IPS-18a (cell line): ENCODE measurements at regions not wholly inside any gene's neighbourhood (a gene's known extent, or its start where the extent isn't known, plus 50 kb on each side); places are given as distances from the start of the nearest gene placed in this dataset.

ENCODE experiments used
- H3K27ac ChIP-seq: one replicate; pipeline ENCODE4 v1.5.1; 2013; ENCODE audit warnings: low read length
- H3K27me3 ChIP-seq: one replicate; pipeline ENCODE4 v1.6.1; 2013; ENCODE audit warnings: mild to moderate bottlenecking, low read length; ENCODE audit not compliant: control insufficient read depth, insufficient read depth
- H3K36me3 ChIP-seq: one replicate; pipeline ENCODE4 v1.6.1; 2013; ENCODE audit warnings: low read depth, low read length; ENCODE audit not compliant: control insufficient read depth
- H3K4me1 ChIP-seq: one replicate; pipeline ENCODE4 v1.6.1; 2013; ENCODE audit warnings: low read depth, low read length; ENCODE audit not compliant: control insufficient read depth
- H3K4me3 ChIP-seq: one replicate; pipeline ENCODE4 v1.5.1; 2013; ENCODE audit warnings: low read length
- H3K9ac ChIP-seq: one replicate; pipeline ENCODE4 v1.6.1; 2013; ENCODE audit warnings: mild to moderate bottlenecking, low read length, moderate library complexity
- H3K9me3 ChIP-seq: one replicate; pipeline ENCODE4 v1.6.1; 2013; ENCODE audit warnings: low read depth, low read length; ENCODE audit not compliant: control insufficient read depth

GRCh38 chr3:68458581-68458980 is 473.8 kb downstream of the TAFA4 start:
- H3K4me1 ChIP-seq, result peaks cover 5% of the 10 kb centered on the region
- H3K27me3 ChIP-seq, result no peaks in the 10 kb centered on the region
- peaks cover 4% of the 10 kb centered on the region for H3K9me3 ChIP-seq
- no peak overlapping the region for H3K9ac ChIP-seq
- no peak overlapping the region for H3K27ac ChIP-seq
- H3K36me3 ChIP-seq, result no peaks in the 10 kb centered on the region
- H3K4me3 ChIP-seq, result no peak overlapping the region

- no peaks in the 10 kb centered on the region for H3K27me3 ChIP-seq
- H3K4me3 ChIP-seq, result no peak overlapping the region
- H3K36me3 ChIP-seq, result no peaks in the 10 kb centered on the region
- H3K9ac ChIP-seq, result no peak overlapping the region
- no peaks in the 10 kb centered on the region for H3K9me3 ChIP-seq
- no peak overlapping the region for H3K27ac ChIP-seq
- H3K4me1 ChIP-seq, result peaks cover under 1% of the 10 kb centered on the region
These were observed 483.6 kb downstream of the TAFA4 start for GRCh38 chr3:68448510-68449383.

- no peak overlapping the region for H3K9ac ChIP-seq
- no peak overlapping the region for H3K4me3 ChIP-seq
- H3K27me3 ChIP-seq, result no peaks in the 10 kb centered on the region
- no peaks in the 10 kb centered on the region for H3K4me1 ChIP-seq
- no peaks in the 10 kb centered on the region for H3K9me3 ChIP-seq
- no peak overlapping the region for H3K27ac ChIP-seq
- no peaks in the 10 kb centered on the region for H3K36me3 ChIP-seq
These were observed 484.5 kb downstream of the TAFA4 start for GRCh38 chr3:68447885-68448284.

- no peaks in the 10 kb centered on the region for H3K4me1 ChIP-seq
- H3K36me3 ChIP-seq, result no peaks in the 10 kb centered on the region
- no peaks in the 10 kb centered on the region for H3K9me3 ChIP-seq
- H3K9ac ChIP-seq, result no peak overlapping the region
- no peak overlapping the region for H3K27ac ChIP-seq
- H3K27me3 ChIP-seq, result no peaks in the 10 kb centered on the region
- H3K4me3 ChIP-seq, result no peak overlapping the region
These were observed 491.3 kb downstream of the TAFA4 start for GRCh38 chr3:68441054-68441453.

GRCh38 chr3:68436619-68437401 is 495.5 kb downstream of the TAFA4 start:
- no peak overlapping the region for H3K9ac ChIP-seq
- no peak overlapping the region for H3K4me3 ChIP-seq
- no peak overlapping the region for H3K27ac ChIP-seq
- H3K27me3 ChIP-seq, result no peaks in the 10 kb centered on the region
- H3K9me3 ChIP-seq, result no peaks in the 10 kb centered on the region
- no peaks in the 10 kb centered on the region for H3K4me1 ChIP-seq
- H3K36me3 ChIP-seq, result no peaks in the 10 kb centered on the region

DNA sequence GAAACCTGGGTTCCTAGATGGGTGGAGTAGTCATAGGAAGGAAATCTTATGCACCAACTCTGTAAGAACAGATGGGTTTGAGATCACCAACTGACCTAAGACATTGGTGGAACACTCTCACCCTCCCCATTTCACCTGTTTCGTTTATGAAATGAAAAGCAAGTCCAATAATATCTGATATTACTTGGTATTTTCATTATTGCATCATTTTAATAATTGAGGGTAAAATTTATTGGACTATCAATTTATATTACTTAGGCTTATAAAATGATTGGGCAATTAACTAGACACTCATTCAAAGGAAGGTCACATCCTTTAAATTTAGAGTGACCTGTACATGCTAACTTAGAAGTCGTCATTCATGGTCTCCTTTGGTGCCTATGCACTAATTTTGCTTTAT is 503.9 kb downstream of the TAFA4 start:
- Histone ChIP-seq H3K9me3 (no peaks in the 10 kb centered on the region), H3K4me3 (no peak overlapping the region), H3K4me1 (peaks cover 4% of the 10 kb centered on the region), H3K36me3 (no peaks in the 10 kb centered on the region), H3K9ac (no peak overlapping the region), H3K27me3 (no peaks in the 10 kb centered on the region), H3K27ac (no peak overlapping the region)

GRCh38 chr3:68424796-68425460 is 507.4 kb downstream of the TAFA4 start:
- Histone ChIP-seq H3K4me1 (peaks cover 3% of the 10 kb centered on the region), H3K9me3 (no peaks in the 10 kb centered on the region), H3K27me3 (no peaks in the 10 kb centered on the region), H3K9ac (no peak overlapping the region), H3K4me3 (no peak overlapping the region), H3K36me3 (no peaks in the 10 kb centered on the region), H3K27ac (no peak overlapping the region)

DNA sequence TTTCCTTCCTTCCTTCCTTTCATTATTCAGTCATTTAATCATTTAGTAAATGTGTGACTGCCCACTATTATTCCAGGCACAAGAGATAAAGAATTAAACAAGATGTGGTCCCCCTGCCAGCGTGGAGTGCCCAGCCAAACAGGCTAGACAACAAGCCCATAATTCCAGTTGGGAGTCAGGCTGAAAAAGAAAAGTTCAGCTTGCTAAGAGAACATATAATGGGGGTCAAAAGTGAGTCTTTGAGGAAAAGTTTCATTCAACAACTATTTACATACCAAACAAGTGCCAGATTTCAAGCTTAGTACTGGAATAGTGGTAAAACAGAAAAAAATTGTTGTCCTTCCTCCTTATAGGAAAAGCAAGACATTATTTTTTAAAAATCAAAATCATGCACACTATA is 523.7 kb downstream of the TAFA4 start:
- Histone ChIP-seq H3K9ac (no peak overlapping the region), H3K4me1 (no peaks in the 10 kb centered on the region), H3K27me3 (no peaks in the 10 kb centered on the region), H3K4me3 (no peak overlapping the region), H3K9me3 (no peaks in the 10 kb centered on the region), H3K36me3 (no peaks in the 10 kb centered on the region), H3K27ac (no peak overlapping the region)

DNA sequence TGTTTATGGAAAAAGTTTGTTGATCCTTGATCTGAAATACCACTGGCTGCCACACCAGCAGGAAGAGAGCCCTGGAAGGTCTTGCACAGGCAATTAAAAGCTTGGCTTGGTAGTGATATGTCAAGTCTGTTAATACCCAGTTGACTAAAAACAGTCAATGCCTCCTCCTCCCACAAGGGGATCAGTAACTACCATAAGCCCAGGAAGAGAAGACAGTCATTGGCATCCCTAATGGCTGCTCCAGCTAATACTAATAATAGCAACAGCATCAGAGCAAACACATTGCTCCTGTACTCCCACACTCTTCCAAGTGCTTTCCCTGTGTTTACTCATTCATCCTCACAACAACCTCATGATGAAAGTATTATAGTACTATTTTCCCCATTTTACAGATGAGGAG is 528.6 kb downstream of the TAFA4 start:
- Histone ChIP-seq H3K4me1 (no peaks in the 10 kb centered on the region), H3K36me3 (no peaks in the 10 kb centered on the region), H3K27me3 (no peaks in the 10 kb centered on the region), H3K9ac (no peak overlapping the region), H3K4me3 (no peak overlapping the region), H3K27ac (no peak overlapping the region), H3K9me3 (no peaks in the 10 kb centered on the region)

DNA sequence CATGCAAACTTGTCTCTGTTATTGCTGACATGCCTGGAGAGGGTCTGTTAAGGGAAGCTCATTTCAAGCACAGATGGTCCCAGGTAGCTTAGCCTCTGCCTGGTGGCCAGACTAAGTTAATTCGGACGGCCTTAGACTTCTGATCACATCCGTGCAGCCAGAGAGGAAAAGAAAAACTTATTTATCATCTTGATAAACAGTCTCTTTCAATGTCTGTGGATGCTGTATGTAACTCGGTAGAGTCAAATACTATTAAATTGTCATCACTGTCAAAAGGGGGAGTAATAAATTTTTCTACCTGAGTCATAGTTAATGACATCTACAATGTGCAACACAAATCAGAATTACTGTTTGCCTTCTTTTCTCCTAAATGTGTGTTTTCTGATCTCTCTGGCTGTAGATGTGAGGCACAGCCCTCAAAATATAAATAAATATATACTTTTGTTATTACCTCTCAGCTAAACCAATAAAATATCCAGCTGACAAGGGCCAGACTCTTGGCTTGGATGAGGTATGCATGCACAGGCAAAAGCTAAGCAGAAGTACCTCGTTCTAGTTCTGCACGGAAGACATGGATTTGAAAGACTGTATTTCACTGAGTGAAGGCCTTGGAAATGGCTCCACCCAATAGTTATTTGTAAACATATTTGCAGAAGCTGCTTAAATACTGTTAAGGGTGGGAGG is 530.0 kb downstream of the TAFA4 start:
- no peaks in the 10 kb centered on the region for H3K9me3 ChIP-seq

DNA sequence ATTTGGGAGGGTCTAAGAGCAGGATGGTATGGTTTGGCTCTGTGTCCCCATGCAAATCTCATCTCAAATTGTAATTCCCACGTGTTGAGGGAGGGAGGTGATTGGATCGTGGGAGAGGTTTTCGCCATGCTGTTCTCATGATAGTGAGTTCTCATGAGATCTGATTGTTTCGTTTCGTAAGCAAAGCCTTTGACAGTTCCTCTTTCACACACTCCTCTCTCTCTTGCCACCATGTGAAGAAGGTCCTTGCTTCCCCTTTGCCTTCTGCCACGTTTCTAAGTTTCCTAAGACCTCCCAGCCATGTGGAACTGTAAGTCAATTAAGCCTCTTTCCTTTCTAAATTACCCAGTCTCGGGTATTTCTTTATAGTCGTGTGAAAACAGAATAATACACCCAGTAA is 553.7 kb downstream of the TAFA4 start:
- H3K27me3 ChIP-seq, result no peaks in the 10 kb centered on the region
- H3K9ac ChIP-seq, result no peak overlapping the region
- H3K4me1 ChIP-seq, result no peaks in the 10 kb centered on the region
- no peak overlapping the region for H3K4me3 ChIP-seq
- peaks cover 9% of the 10 kb centered on the region for H3K9me3 ChIP-seq
- H3K27ac ChIP-seq, result no peak overlapping the region
- H3K36me3 ChIP-seq, result no peaks in the 10 kb centered on the region

More for the DNA sequence above, 530.0 kb downstream of the TAFA4 start:
- H3K4me3 ChIP-seq, result no peak overlapping the region
- no peaks in the 10 kb centered on the region for H3K36me3 ChIP-seq
- no peaks in the 10 kb centered on the region for H3K4me1 ChIP-seq
- H3K9ac ChIP-seq, result no peak overlapping the region
- no peaks in the 10 kb centered on the region for H3K27me3 ChIP-seq
- H3K27ac ChIP-seq, result no peak overlapping the region
